TTC549 (cell line): ENCODE measurements at regions not wholly inside any gene's neighbourhood (a gene's known extent, or its start where the extent isn't known, plus 50 kb on each side); places are given as distances from the start of the nearest gene placed in this dataset.
A peak's percentile ranks its signal among the peaks of the same experiment; 100 is the strongest.

Source experiments
- FAIRE-seq: peaks from 2 replicates; lab custom pipeline; 2012; peaks lifted over from hg19 to GRCh38; lab: Jason Lieb, UNC

GRCh38 chr2:226077841-226078240 lies 678.3 kb downstream of the NYAP2 start:
- no peak for FAIRE-seq

- FAIRE-seq = no peak
Measured at GRCh38 chr2:226077031-226077430, 677.5 kb downstream of the NYAP2 start.

- FAIRE-seq = no peak
Measured at GRCh38 chr2:226076529-226076928, 677.0 kb downstream of the NYAP2 start.

DNA sequence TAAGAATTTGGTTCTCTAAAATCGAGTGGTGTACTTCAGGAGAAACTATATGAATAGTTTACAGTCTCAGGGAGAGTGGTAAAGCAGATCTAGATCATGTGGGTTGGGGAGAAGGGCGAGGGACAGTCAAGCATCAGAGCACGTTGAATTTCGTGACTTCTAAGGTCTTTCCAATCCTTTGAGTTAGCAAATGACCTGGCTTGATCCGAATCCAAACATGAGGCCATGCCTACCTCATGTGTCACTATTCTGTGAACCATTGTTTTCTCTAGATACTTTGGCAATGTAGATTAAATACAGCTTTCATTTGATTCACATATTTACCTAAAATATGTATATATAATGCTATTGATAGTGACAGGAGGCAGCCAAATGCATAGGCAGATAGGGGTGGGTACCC lies 674.9 kb downstream of the NYAP2 start:
- FAIRE-seq = no peak

DNA sequence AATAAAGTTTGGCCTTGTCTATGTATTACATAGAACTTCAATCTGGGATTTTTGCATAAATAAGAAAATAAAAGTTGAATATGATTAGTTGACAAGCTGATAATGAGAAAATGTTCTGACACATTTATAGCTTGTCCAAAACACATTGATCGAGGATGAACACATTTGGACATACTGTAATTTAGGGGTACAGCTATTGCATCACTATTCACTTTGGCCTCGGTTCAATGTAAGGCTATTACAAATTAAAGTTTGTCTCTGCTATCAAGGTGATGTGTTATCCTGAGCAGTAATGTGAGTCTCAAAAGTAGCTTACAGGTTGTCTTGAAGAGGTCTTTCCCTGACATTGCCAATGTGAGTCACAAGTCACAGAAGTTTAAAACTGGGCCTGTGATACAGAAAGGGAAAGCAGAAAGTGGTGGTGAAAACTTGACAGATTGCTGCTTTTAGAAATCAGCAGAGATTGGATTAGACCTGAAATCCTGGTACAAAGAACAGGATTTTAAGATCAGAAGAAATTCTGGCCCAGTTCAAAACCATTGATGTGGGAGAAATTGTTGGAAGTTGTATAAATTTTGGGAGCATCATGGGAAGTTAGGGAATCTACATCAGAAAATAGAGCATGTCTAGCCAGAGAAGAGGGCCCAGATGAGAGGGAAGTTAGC lies 674.1 kb downstream of the NYAP2 start:
- no peak for FAIRE-seq

DNA sequence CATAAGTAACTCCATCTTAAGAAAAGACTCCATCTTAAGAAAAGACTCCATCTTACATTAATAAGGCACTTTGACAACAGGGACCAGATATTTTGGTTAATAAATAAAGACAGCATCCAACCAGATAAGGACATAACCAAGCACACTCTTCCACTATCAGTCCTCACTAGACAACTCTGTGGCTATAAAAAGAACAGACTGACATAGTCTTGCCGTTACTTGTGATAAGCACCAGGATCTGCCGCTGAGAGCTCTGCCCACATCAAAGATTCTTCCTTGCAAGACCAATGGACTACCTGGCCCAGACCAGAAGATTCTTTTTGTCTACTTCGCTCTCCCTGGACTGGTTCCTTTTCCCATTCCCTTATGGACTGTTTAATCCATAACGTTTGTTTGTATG lies 667.4 kb downstream of the NYAP2 start:
- no peak for FAIRE-seq

GRCh38 chr2:226066391-226066790 lies 666.9 kb downstream of the NYAP2 start:
- no peak for FAIRE-seq

GRCh38 chr2:226064932-226065570 lies 665.5 kb downstream of the NYAP2 start:
- no peak for FAIRE-seq

DNA sequence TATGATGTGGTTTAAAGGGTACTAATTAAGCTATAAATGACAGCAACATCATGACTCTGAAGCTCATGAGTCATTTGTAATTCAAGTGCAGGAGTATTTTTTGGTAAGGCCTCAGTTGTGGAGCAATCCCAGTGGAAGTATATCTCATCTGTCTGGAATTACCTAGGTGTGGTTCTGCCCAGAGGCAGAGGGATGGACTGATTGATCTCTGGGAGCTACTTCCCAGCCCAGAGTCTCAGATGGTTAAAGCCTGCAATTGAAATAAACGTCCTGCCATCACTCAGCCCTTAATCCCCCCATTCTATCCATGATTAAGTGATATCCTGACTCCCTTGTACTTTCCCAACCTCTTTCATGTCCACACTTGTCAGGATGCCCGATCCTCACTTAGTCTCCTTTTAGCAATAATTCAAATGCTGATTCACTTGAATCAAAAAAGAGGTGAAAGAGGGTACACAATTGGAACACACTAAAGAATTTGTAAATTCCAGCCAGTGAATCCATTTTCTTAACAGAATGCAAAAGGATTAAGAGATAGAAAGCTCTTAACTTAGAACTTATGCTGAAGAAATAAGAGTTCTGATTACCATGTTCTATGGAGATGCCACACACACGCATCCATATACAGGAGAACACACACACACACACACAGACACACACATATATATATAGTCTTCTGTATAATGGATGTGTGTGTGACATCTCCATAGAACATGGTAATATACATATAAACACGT lies 664.4 kb downstream of the NYAP2 start:
- FAIRE-seq = no peak

DNA sequence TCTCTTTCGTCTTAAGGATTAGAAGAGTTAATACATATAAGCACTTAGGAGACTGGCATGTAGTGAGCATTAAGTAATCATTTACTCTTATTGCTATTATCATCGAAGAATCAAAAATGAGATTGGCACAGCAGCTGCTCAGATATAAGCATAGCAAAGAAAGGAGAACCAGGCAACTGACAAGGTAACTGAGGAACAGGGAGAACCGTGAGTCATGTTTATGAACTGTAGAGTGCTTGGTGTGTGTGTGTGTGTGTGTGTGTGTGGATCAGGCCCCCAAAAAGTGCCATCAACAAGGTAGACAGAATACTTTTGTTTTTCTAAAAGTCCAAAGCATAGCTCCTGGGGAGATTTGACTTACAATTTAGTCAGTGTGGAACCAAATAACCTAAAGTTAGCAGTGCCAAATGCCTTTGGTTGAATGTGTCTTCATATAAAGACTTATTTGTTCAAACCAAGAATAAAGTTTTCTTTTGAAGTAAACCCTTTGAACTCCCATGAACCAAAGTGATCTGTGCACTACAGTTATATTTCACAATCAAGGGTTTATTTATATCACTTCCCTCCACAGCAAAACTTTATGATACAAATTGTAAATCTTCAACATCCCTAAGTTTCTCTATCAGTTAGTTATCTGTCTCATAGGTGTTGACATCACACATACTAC lies 660.6 kb downstream of the NYAP2 start:
- FAIRE-seq = no peak

DNA sequence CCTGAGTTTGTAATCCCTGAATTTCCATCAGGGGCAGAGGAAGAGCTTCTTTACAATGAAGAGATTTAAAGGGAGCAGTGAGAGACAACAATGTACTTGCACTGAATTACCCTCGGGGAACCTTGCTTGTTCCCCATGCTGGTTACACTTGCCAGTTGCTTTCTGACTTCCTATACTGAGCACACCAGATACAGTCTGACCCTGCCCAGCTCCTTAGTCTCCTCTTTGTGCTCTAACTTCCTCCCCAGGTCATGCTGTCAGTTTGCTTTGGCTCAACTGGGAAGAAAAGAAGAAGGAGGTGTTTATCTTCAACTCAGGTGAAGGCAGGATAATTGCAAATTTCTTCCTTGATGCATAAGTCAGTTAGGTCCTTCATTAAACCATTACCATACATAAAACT lies 658.4 kb downstream of the NYAP2 start:
- FAIRE-seq = no peak

GRCh38 chr2:226057365-226057764 lies 657.9 kb downstream of the NYAP2 start:
- FAIRE-seq = no peak

- no peak for FAIRE-seq
Measured at GRCh38 chr2:226052772-226053416, 653.4 kb downstream of the NYAP2 start.

DNA sequence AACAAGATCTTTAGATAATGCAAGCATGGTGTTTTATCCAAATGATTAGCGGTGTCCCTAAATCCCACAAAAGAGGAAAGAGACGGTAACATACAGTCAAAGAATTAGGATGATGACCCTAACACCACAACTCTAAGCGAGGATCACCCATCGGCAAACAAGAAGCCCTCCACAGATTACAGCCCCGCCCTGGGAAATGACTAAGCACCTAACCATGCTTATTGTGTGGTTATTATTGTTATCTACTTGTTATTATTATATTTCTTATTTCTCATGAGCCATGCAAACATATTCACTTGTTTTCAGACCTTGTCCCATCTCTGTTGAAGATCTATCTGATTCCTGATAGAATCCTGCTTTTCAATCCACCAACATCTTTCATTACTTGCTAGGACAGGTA lies 651.3 kb downstream of the NYAP2 start:
- no peak for FAIRE-seq

GRCh38 chr2:226048611-226049010 lies 649.1 kb downstream of the NYAP2 start:
- FAIRE-seq = no peak

- FAIRE-seq = no peak
Measured at GRCh38 chr2:226045080-226045479, 645.6 kb downstream of the NYAP2 start.

GRCh38 chr2:226040344-226040900 lies 640.9 kb downstream of the NYAP2 start:
- FAIRE-seq = no peak

DNA sequence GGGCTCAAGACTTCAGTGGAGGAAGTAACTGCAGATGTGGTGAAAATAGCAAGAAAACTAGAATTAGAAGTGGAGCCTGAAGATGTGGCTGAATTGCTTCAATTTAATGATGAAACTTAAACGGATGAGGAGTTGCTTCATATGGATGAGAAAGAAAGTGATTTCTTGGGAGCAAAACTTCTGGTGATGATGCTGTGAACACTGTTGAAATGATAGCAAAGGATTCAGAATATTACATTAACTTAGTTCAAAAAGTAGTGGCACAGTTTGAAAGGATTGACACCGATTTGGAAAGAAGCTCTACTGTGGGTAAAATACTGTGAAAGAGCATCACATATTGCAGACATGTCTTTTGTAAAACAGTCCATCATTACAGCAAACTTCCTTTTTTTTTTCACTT lies 638.0 kb downstream of the NYAP2 start:
- no peak for FAIRE-seq

DNA sequence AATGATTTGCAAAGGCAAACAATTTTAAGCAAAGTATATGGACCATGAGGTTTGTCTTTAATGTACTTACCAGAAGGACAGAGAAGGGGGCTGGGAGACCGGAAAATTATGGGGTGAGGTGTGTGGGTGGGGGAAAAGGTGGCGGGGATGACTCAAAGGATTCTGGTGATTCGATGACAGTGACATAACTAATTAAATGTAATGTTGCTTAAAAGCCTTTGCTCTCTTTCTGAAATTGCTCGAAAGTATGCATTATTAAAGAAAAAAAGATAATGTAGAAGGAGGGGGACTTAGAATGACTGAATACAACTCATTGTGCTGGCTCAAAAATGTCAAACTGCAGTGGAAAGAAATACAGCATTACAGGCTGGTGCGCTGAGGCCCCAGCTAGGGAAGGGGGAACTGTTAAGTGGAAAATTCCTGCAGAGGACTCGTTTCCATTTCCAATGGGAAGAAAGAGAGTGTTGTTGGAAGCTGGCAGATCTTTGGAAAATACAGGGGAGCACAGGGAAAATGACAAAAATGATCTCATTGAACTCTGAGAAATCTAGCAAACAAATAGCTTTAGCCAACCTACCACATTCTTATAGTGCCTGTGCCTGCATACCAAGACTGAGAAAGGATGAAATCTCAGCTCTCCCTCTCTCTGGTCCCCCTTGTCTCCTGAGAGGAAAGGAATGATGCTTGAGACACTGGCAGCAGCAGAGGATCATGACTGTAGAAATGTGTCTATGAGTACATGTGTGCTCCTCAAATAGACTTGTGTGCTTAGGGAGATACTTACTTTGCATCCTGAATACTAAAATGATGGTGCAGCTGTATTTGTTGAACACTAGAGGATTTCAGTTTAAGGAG lies 632.4 kb downstream of the NYAP2 start:
- peak; percentile 93 for FAIRE-seq

- no peak for FAIRE-seq
Measured at GRCh38 chr2:226030788-226031646, 631.5 kb downstream of the NYAP2 start.
